CD14-positive monocyte (primary cell): ENCODE measurements at regions not wholly inside any gene's neighbourhood (a gene's known extent, or its start where the extent isn't known, plus 50 kb on each side); places are given as distances from the start of the nearest gene placed in this dataset.

Experiments
- DNase-seq, 3 donors: peaks; one replicate each; pipeline ENCODE4 v3.0.0-alpha.2; 2011 to 2022
- H2AFZ ChIP-seq: 2 replicates; pipeline ENCODE4 v1.6.0; 2012; ENCODE audit warnings: mild to moderate bottlenecking, low read depth, low read length, inconsistent platforms; ENCODE audit not compliant: insufficient read depth, poor library complexity, severe bottlenecking
- H3K27ac ChIP-seq, 2 donors: 1 replicate in 1 of 2; 2 replicates in 1 of 2; pipeline ENCODE4 v1.5.1; 2012 to 2013; ENCODE audit warnings: low read length in 2 of 2, control low read depth in 1 of 2, inconsistent platforms in 1 of 2, low read depth in 1 of 2, mild to moderate bottlenecking in 1 of 2
- H3K27me3 ChIP-seq, 2 donors: one replicate each; pipeline versions ENCODE4 v1.6.0 to v1.6.1; 2011 to 2013; ENCODE audit warnings: low read length in 2 of 2; ENCODE audit not compliant: control insufficient read depth in 2 of 2, insufficient read depth in 2 of 2
- H3K36me3 ChIP-seq, 2 donors: replicated peaks in 1 of 2; 1 replicate in 1 of 2; 2 replicates in 1 of 2; pipeline versions ENCODE4 v1.5.1 to v1.6.1; 2012 to 2013; ENCODE audit warnings: low read length in 2 of 2, control low read depth in 1 of 2, inconsistent platforms in 1 of 2, mild to moderate bottlenecking in 1 of 2; ENCODE audit not compliant: insufficient read depth in 2 of 2, control insufficient read depth in 1 of 2
- H3K4me1 ChIP-seq, 2 donors: 1 replicate in 1 of 2; 2 replicates in 1 of 2; pipeline versions ENCODE4 v1.5.1 to v1.6.1; 2012 to 2013; ENCODE audit warnings: low read length in 2 of 2, control low read depth in 1 of 2, inconsistent platforms in 1 of 2, mild to moderate bottlenecking in 1 of 2, moderate library complexity in 1 of 2; ENCODE audit not compliant: insufficient read depth in 2 of 2, control insufficient read depth in 1 of 2
- H3K4me2 ChIP-seq: replicated peaks from 2 replicates; pipeline ENCODE3; 2012; ENCODE audit warnings: low read length, moderate library complexity, mild to moderate bottlenecking; ENCODE audit not compliant: poor library complexity, severe bottlenecking; ENCODE audit errors: extremely low read depth
- H3K4me3 ChIP-seq, 3 experiments: fragments of 200-600 bp in 1 of 3; sonication (generic) in 1 of 3; replicated peaks in 1 of 3; 1 replicate in 2 of 3; 2 replicates in 1 of 3; pipeline ENCODE4 v1.5.1; 2011 to 2013; ENCODE audit warnings: low read length in 3 of 3, mild to moderate bottlenecking in 3 of 3, control low read depth in 2 of 3, low read depth in 2 of 3, inconsistent platforms in 1 of 3, moderate library complexity in 1 of 3
- H3K79me2 ChIP-seq: 2 replicates; pipeline ENCODE4 v1.6.0; 2012; ENCODE audit warnings: mild to moderate bottlenecking, control low read depth, inconsistent platforms, low read length, moderate library complexity; ENCODE audit not compliant: insufficient read depth
- H3K9ac ChIP-seq: 2 replicates; pipeline ENCODE4 v1.6.0; 2017; ENCODE audit warnings: low read length, mild to moderate bottlenecking; ENCODE audit not compliant: insufficient read depth, poor library complexity, severe bottlenecking
- H3K9me3 ChIP-seq, 2 donors: replicated peaks in 1 of 2; 1 replicate in 1 of 2; 2 replicates in 1 of 2; pipeline versions ENCODE4 v1.5.1 to v1.6.1; 2012 to 2013; ENCODE audit warnings: low read length in 2 of 2, control low read depth in 1 of 2; ENCODE audit not compliant: control insufficient read depth in 1 of 2, insufficient read depth in 1 of 2
- H4K20me1 ChIP-seq: 2 replicates; pipeline ENCODE4 v1.6.0; 2012; ENCODE audit warnings: mild to moderate bottlenecking, low read length, control low read depth, moderate library complexity; ENCODE audit not compliant: insufficient read depth
- H3K27ac Mint-ChIP-seq, 7 donors: one replicate each; pipeline ENCODE4 v1.8.0; 2020; ENCODE audit warnings: mild to moderate bottlenecking in 7 of 7, mixed read lengths in 7 of 7, moderate library complexity in 6 of 7, inconsistent platforms in 2 of 7
- H3K27me3 Mint-ChIP-seq, 3 donors: one replicate each; pipeline ENCODE4 v1.8.0; 2021 to 2022; ENCODE audit warnings: low read depth in 3 of 3, mild to moderate bottlenecking in 3 of 3, mixed read lengths in 3 of 3, moderate library complexity in 3 of 3, inconsistent platforms in 1 of 3
- H3K36me3 Mint-ChIP-seq, 2 donors: one replicate each; pipeline ENCODE4 v1.8.0; 2020; ENCODE audit warnings: mixed read lengths in 2 of 2, inconsistent platforms in 1 of 2, mild to moderate bottlenecking in 1 of 2
- H3K4me1 Mint-ChIP-seq: one replicate; pipeline ENCODE4 v1.8.0; 2020; ENCODE audit warnings: mild to moderate bottlenecking, mixed read lengths
- H3K4me3 Mint-ChIP-seq, 2 donors: one replicate each; pipeline ENCODE4 v1.8.0; 2020; ENCODE audit warnings: mild to moderate bottlenecking in 2 of 2, mixed read lengths in 2 of 2, moderate library complexity in 1 of 2
- H3K9me3 Mint-ChIP-seq, 7 donors: one replicate each; pipeline ENCODE4 v1.8.0; 2020 to 2022; ENCODE audit warnings: mixed read lengths in 7 of 7, mild to moderate bottlenecking in 6 of 7, moderate library complexity in 6 of 7, inconsistent platforms in 2 of 7
- WGBS: methylation state at CpG from one replicate; pipeline ENCODE4 v1.1.5; 2013; ENCODE audit warnings: missing lambda C conversion rate; ENCODE audit not compliant: insufficient coverage; 5-methylcytosine and 5-hydroxymethylcytosine counted together
- intact Hi-C, 2 donors: fragments of 100-400 bp; cut with micrococcal nuclease; formaldehyde crosslinking; loops; one replicate each; pipeline versions ENCODE4 v1.15.0 to v1.15.1; 2023
- TF ChIP-seq, protein P1 (sequence below): fragments of 200-600 bp; IDR thresholded peaks from one replicate; pipeline ENCODE4 v1.8.0; 2022; ENCODE audit warnings: antibody characterized with exemption, mild to moderate bottlenecking

DNA sequence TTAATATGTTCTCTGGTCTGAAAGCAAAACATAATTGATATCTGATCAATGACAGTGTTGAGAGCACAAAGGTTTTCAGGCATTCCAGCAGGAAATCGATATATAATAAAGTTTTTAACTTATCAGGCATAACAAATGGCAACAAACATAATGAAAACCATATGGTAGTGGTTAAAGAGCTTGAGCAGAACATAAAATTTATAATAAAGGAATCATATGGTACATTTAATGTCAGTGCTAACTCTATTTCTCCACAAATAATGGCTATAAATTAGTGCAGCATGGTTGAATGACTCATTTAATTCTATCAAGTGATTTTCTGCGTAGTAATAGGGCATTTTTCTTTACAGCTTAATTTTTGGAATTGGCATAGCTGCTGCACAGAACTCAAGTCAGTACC lies 306.2 kb downstream of the FSIP2 start:
- H3K4me1 Mint-ChIP-seq: no peaks in the 10 kb centered on the region
- Histone ChIP-seq H3K4me3 (no peak overlapping the region), H3K9ac (no peak overlapping the region), H2AFZ (no peak overlapping the region), H3K27me3 (no peaks in the 10 kb centered on the region), H3K27ac (no peak overlapping the region), H4K20me1 (no peaks in the 10 kb centered on the region), H3K4me1 (no peaks in the 10 kb centered on the region), H3K9me3 (no peaks in the 10 kb centered on the region), H3K36me3 (no peaks in the 10 kb centered on the region), H3K4me2 (no peak overlapping the region), H3K79me2 (no peaks in the 10 kb centered on the region)
- no peak overlapping the region for H3K4me3 Mint-ChIP-seq
- intact Hi-C loops: no loop called here
- H3K27me3 Mint-ChIP-seq: peaks cover 0 to 1% (median 0%) of the 10 kb centered on the region in 3 donors
- H3K36me3 Mint-ChIP-seq: no peaks in the 10 kb centered on the region
- peaks cover 0 to 4% (median 0%) of the 10 kb centered on the region in 7 donors for H3K9me3 Mint-ChIP-seq
- DNase-seq: no peak
- TF ChIP-seq, protein P1, sequence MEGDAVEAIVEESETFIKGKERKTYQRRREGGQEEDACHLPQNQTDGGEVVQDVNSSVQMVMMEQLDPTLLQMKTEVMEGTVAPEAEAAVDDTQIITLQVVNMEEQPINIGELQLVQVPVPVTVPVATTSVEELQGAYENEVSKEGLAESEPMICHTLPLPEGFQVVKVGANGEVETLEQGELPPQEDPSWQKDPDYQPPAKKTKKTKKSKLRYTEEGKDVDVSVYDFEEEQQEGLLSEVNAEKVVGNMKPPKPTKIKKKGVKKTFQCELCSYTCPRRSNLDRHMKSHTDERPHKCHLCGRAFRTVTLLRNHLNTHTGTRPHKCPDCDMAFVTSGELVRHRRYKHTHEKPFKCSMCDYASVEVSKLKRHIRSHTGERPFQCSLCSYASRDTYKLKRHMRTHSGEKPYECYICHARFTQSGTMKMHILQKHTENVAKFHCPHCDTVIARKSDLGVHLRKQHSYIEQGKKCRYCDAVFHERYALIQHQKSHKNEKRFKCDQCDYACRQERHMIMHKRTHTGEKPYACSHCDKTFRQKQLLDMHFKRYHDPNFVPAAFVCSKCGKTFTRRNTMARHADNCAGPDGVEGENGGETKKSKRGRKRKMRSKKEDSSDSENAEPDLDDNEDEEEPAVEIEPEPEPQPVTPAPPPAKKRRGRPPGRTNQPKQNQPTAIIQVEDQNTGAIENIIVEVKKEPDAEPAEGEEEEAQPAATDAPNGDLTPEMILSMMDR: no peak
- WGBS: no CpG with 5 or more reads among the region's 2 CpGs
- no peak overlapping the region for H3K27ac Mint-ChIP-seq

GRCh38 chr2:186052930-186053329 lies 314.3 kb downstream of the FSIP2 start:
- intact Hi-C loops: no loop called here
- Histone ChIP-seq H3K79me2 (no peaks in the 10 kb centered on the region), H3K4me3 (no peak overlapping the region), H3K4me2 (no peak overlapping the region), H3K36me3 (no peaks in the 10 kb centered on the region), H4K20me1 (no peaks in the 10 kb centered on the region), H2AFZ (no peak overlapping the region), H3K27me3 (no peaks in the 10 kb centered on the region), H3K9ac (no peak overlapping the region), H3K9me3 (no peaks in the 10 kb centered on the region), H3K27ac (no peak overlapping the region), H3K4me1 (no peaks in the 10 kb centered on the region)
- WGBS: no CpG with 5 or more reads among the region's 1 CpG
- no peak for DNase-seq
- Mint-ChIP-seq H3K36me3 (no peaks in the 10 kb centered on the region), H3K27ac (no peak overlapping the region), H3K27me3 (no peaks in the 10 kb centered on the region), H3K4me3 (no peak overlapping the region), H3K4me1 (no peaks in the 10 kb centered on the region), H3K9me3 (no peaks in the 10 kb centered on the region)
- TF ChIP-seq, protein P1: no peak
